OCI-LY1 (cell line): ENCODE measurements at regions not wholly inside any gene's neighbourhood (a gene's known extent, or its start where the extent isn't known, plus 50 kb on each side); places are given as distances from the start of the nearest gene placed in this dataset.

Source experiments
- H2AFZ ChIP-seq: fragments of 200-600 bp; sonication (generic), shearing (Covaris generic); 2 replicates; pipeline ENCODE4 v1.6.0; 2014; ENCODE audit warnings: antibody characterized with exemption, mild to moderate bottlenecking, low read length
- H3F3A ChIP-seq: fragments of 200-600 bp; sonication (generic), shearing (Covaris generic); 2 replicates; pipeline ENCODE4 v1.6.0; 2014; ENCODE audit warnings: mild to moderate bottlenecking, antibody characterized with exemption, low read length, moderate library complexity; ENCODE audit not compliant: insufficient read depth
- H3K27ac ChIP-seq: fragments of 200-600 bp; sonication (generic); 2 replicates; pipeline ENCODE4 v1.5.1; 2014; ENCODE audit warnings: low read length, mixed run types, mild to moderate bottlenecking, low read depth; ENCODE audit not compliant: poor library complexity, severe bottlenecking
- H3K27me3 ChIP-seq: fragments of 200-600 bp; sonication (generic); 2 replicates; pipeline ENCODE4 v1.6.0; 2014; ENCODE audit warnings: antibody characterized with exemption, mild to moderate bottlenecking, low read length, moderate library complexity; ENCODE audit not compliant: insufficient read depth
- H3K36me3 ChIP-seq: fragments of 200-600 bp; sonication (generic); 2 replicates; pipeline ENCODE4 v1.6.1; 2014; ENCODE audit warnings: mild to moderate bottlenecking, antibody characterized with exemption, low read length, moderate library complexity, mixed read lengths; ENCODE audit not compliant: insufficient read depth
- H3K4me1 ChIP-seq: fragments of 200-600 bp; sonication (generic); 2 replicates; pipeline ENCODE4 v1.5.1; 2014; ENCODE audit warnings: mild to moderate bottlenecking, low read length, moderate library complexity; ENCODE audit not compliant: insufficient read depth, severe bottlenecking
- H3K4me2 ChIP-seq: fragments of 200-600 bp; sonication (generic), shearing (Covaris generic); 2 replicates; pipeline ENCODE4 v1.6.1; 2014; ENCODE audit warnings: low read length
- H3K4me3 ChIP-seq: fragments of 200-600 bp; sonication (generic); 2 replicates; pipeline ENCODE4 v1.5.1; 2014; ENCODE audit warnings: low read length, low read depth, mild to moderate bottlenecking, mixed read lengths; ENCODE audit not compliant: poor library complexity, severe bottlenecking
- H3K79me2 ChIP-seq: fragments of 200-600 bp; shearing (Covaris generic); 2 replicates; pipeline ENCODE4 v1.6.1; 2016; ENCODE audit warnings: mixed run types, low read length, mixed read lengths; ENCODE audit not compliant: insufficient read depth
- H3K9ac ChIP-seq: fragments of 200-600 bp; sonication (generic), shearing (Covaris generic); 2 replicates; pipeline ENCODE4 v1.6.1; 2014; ENCODE audit warnings: mild to moderate bottlenecking, low read length, mixed read lengths
- H3K9me2 ChIP-seq: fragments of 200-600 bp; sonication (generic), shearing (Covaris generic); 2 replicates; pipeline ENCODE4 v1.6.1; 2014; ENCODE audit warnings: low read depth, mild to moderate bottlenecking, low read length, mixed read lengths
- H3K9me3 ChIP-seq: fragments of 200-600 bp; shearing (Covaris generic); 2 replicates; pipeline ENCODE4 v1.6.1; 2014; ENCODE audit warnings: low read length, mixed read lengths
- H4K20me1 ChIP-seq: fragments of 200-600 bp; sonication (generic), shearing (Covaris generic); 2 replicates; pipeline ENCODE4 v1.6.0; 2016; ENCODE audit warnings: mild to moderate bottlenecking, low read length; ENCODE audit not compliant: insufficient read depth
- EZH2 ChIP-seq: fragments of 200-600 bp; sonication (generic), shearing (Covaris generic); IDR thresholded peaks from 2 replicates; pipeline ENCODE4 v1.8.0; 2017; ENCODE audit warnings: borderline replicate concordance, mixed run types, mild to moderate bottlenecking, antibody characterized with exemption, low read length, moderate library complexity, mixed read lengths
- TF ChIP-seq, protein P1 (sequence below): fragments of 200-600 bp; sonication (generic), shearing (Covaris generic); IDR thresholded peaks from 2 replicates; pipeline ENCODE4 v1.5.1; 2017; ENCODE audit warnings: mild to moderate bottlenecking, antibody characterized with exemption, low read length, moderate library complexity, mixed read lengths

DNA sequence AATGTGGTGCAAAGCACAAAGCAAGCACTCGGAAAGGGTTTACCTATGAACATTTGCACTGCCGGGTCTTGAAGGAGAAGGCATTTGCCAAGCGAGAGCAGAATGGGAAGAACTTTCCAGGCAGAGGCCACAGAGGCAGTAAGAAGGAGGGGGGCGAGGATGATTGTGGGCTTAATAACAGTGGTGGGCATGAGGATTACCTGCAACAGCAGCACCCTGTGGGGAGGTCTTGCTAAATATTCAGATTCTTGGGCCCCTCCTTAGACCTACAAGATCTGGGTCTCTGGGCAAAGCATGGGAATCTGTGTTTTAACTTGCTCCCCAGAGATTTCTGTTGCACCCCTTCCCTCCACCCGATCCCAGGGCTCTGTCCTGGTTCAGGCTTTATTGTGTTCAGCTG is 75.1 kb upstream of the ZBED5 start:
- no peak overlapping the region for H3K4me2 ChIP-seq
- 0 out of 2 replicates have a peak, but pooled peaks cover 4% of the 10 kb centered on the region for H3K27me3 ChIP-seq

DNA sequence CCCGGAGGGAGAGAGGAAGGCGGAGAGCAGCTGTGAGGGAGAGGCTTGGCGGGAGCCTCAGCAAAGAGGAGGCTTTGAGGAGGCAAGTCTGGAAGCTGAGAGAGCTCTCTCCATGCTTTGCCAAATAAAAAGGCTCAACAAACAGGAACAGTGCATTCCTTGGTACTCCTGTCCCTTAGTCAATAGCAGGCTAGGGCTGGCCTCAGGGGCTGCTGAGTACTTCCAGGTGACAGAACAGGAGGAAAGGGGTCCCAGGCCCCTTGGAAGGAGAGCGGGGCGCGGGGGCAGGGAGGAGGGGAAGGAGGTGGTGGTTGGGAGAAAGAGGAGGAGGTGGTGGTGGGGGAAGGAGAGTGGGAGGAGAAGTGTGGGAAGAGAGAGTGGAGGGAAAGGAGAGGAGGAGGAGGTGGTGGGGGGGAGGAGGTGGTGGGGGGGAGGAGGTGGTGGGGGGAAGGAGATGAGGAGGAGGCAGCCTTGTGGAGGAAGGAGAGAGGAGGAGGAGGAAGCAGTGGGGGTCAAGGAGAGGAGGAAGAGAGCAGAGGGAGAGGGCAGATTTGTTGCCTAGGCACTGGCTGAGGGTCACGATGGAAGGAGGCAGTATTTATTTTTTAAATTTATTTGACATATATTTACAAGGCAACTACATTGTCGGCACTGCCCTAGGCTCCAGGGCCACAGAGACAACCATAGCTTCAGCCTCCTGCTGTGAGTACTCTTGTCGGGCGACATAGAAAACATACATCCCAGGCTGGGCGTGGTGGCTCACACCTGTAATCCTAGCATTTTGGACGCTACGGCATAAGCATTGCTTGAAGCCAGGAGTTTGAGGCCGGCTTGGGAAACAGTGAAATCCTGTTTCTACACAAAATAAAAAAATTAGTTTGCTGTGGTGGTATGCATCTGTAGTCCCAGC is 74.2 kb upstream of the ZBED5 start:
- H3K9me3 ChIP-seq: no peaks in the 10 kb centered on the region
- no peaks in the 10 kb centered on the region for H3K79me2 ChIP-seq
- no peaks in the 10 kb centered on the region for H3K36me3 ChIP-seq
- no peak overlapping the region for H3K4me3 ChIP-seq
- H3K27me3 ChIP-seq: 0 out of 2 replicates have a peak, but pooled peaks cover 4% of the 10 kb centered on the region
- no peak overlapping the region; the same call in 1 of the 2 replicates for H3K9ac ChIP-seq
- H3K4me2 ChIP-seq: no peak overlapping the region
- H4K20me1 ChIP-seq: no peaks in the 10 kb centered on the region
- peaks cover 17% of the 10 kb centered on the region for H3K4me1 ChIP-seq
- no peaks in the 10 kb centered on the region for H3F3A ChIP-seq
- no peak overlapping the region for H2AFZ ChIP-seq
- H3K9me2 ChIP-seq: no peaks in the 10 kb centered on the region
- TF ChIP-seq, protein P1, sequence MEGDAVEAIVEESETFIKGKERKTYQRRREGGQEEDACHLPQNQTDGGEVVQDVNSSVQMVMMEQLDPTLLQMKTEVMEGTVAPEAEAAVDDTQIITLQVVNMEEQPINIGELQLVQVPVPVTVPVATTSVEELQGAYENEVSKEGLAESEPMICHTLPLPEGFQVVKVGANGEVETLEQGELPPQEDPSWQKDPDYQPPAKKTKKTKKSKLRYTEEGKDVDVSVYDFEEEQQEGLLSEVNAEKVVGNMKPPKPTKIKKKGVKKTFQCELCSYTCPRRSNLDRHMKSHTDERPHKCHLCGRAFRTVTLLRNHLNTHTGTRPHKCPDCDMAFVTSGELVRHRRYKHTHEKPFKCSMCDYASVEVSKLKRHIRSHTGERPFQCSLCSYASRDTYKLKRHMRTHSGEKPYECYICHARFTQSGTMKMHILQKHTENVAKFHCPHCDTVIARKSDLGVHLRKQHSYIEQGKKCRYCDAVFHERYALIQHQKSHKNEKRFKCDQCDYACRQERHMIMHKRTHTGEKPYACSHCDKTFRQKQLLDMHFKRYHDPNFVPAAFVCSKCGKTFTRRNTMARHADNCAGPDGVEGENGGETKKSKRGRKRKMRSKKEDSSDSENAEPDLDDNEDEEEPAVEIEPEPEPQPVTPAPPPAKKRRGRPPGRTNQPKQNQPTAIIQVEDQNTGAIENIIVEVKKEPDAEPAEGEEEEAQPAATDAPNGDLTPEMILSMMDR: no peak
- no peak for TF ChIP-seq EZH2
- no peak overlapping the region for H3K27ac ChIP-seq

More for the DNA sequence above, 75.1 kb upstream of the ZBED5 start:
- H3K27ac ChIP-seq: no peak overlapping the region
- H3K4me3 ChIP-seq: no peak overlapping the region
- H3K9me2 ChIP-seq: no peaks in the 10 kb centered on the region
- peaks cover 17% of the 10 kb centered on the region for H3K4me1 ChIP-seq
- H3K36me3 ChIP-seq: no peaks in the 10 kb centered on the region
- H3K9ac ChIP-seq: no peak overlapping the region
- no peaks in the 10 kb centered on the region for H4K20me1 ChIP-seq
- H3F3A ChIP-seq: no peaks in the 10 kb centered on the region
- no peak for TF ChIP-seq EZH2
- TF ChIP-seq, protein P1: no peak
- H3K9me3 ChIP-seq: no peaks in the 10 kb centered on the region
- no peak overlapping the region for H2AFZ ChIP-seq
- no peaks in the 10 kb centered on the region for H3K79me2 ChIP-seq

DNA sequence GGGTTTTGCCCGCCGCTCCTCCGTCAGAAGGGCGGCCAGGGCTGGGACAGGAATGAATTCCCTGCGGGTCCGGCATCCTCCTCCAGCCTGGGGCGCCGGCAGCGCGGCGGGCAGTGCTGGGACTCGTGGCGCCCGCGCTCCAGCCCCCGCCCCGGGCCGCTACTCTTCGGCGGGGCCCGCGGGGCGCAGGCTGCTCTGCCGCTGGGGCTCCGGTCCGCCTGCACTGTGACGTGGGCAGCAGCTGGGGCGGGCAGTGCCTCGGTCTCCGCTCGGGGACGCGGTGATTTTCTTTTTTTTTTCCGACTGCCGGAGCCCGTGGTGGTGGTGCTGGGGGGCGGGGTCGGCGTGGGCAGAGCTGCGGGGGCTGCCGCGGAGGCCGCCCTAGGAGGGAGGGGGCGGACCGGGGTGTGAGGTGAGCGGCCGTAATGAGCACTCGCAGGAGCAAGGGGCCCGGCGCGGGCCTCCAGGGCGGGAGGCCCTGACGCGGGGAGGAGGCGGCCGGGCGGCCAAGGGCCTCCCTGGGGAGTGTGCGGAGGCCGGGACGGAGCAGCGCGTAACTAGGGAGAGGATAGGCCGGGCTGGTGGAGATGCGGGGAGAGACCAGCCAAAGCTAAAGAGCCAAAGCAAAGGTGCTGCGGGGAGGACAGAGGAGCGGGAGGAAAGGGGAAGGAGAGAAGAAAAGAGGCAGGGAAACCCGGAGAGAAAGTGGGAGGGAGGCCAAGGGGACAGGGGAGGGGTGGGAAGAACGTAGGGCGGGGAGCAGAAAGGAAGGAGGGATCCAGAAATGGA is 73.3 kb upstream of the ZBED5 start:
- TF ChIP-seq, protein P1: no peak
- TF ChIP-seq EZH2: no peak
- Histone ChIP-seq H3K9ac (peak overlapping the region; percentile 23; the same call in 1 of the 2 replicates), H3K4me1 (peaks cover 17% of the 10 kb centered on the region), H3K27me3 (0 out of 2 replicates have a peak, but pooled peaks cover 4% of the 10 kb centered on the region), H3K9me3 (no peaks in the 10 kb centered on the region), H3F3A (no peaks in the 10 kb centered on the region), H4K20me1 (no peaks in the 10 kb centered on the region), H3K4me3 (peak overlapping the region; percentile 52), H3K27ac (no peak overlapping the region), H3K9me2 (no peaks in the 10 kb centered on the region), H3K36me3 (no peaks in the 10 kb centered on the region), H3K79me2 (no peaks in the 10 kb centered on the region), H2AFZ (no peak overlapping the region), H3K4me2 (peak overlapping the region; percentile 59)
